ENCODE measurements at regions not wholly inside any gene's neighbourhood (a gene's known extent, or its start where the extent isn't known, plus 50 kb on each side); places are given as distances from the start of the nearest gene placed in this dataset.

GRCh38 chr2:76332871-76333270 lies 622.2 kb upstream of the GCFC2 start:
- no peak for TF ChIP-seq CTCF (IDR thresholded peaks at IDR 0.05; ENCODE audit: borderline replicate concordance, extremely low read depth, low read length, poor library complexity, severe bottlenecking)
- no peak for TF ChIP-seq EZH2 (IDR thresholded peaks at IDR 0.05; ENCODE audit: borderline replicate concordance, low read depth, low read length, severe bottlenecking)
